ENCODE measurements at regions not wholly inside any gene's neighbourhood (a gene's known extent, or its start where the extent isn't known, plus 50 kb on each side); places are given as distances from the start of the nearest gene placed in this dataset.

DNA sequence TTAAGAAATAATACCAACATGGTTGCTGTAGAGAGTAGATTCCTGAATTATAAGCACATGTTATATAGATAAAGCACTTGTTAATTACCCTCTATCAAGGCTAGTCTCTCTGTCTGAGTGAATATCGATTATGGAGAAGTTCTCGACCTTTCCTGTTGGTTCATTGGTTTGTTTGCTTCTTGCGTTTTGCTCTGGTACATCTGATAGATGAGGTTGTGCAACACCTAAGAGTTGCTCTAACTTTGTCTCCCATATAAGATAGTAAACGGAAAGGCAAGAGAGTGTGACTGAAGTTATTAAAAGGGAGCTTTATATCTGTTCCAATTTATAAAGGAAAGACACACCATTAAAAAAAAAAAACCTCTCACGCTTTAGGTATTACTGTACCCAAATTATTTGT, 69.0 kb downstream of the PYDC2 start:
- Histone ChIP-seq H3K27ac (replicated peaks) (no peak overlapping the region), H3K27me3 (ENCODE audit: insufficient read depth, poor library complexity, severe bottlenecking) (no peaks in the 10 kb centered on the region), H3K4me3 (replicated peaks; ENCODE audit: insufficient read depth, low read length) (no peak overlapping the region)
- TF ChIP-seq, protein P1, sequence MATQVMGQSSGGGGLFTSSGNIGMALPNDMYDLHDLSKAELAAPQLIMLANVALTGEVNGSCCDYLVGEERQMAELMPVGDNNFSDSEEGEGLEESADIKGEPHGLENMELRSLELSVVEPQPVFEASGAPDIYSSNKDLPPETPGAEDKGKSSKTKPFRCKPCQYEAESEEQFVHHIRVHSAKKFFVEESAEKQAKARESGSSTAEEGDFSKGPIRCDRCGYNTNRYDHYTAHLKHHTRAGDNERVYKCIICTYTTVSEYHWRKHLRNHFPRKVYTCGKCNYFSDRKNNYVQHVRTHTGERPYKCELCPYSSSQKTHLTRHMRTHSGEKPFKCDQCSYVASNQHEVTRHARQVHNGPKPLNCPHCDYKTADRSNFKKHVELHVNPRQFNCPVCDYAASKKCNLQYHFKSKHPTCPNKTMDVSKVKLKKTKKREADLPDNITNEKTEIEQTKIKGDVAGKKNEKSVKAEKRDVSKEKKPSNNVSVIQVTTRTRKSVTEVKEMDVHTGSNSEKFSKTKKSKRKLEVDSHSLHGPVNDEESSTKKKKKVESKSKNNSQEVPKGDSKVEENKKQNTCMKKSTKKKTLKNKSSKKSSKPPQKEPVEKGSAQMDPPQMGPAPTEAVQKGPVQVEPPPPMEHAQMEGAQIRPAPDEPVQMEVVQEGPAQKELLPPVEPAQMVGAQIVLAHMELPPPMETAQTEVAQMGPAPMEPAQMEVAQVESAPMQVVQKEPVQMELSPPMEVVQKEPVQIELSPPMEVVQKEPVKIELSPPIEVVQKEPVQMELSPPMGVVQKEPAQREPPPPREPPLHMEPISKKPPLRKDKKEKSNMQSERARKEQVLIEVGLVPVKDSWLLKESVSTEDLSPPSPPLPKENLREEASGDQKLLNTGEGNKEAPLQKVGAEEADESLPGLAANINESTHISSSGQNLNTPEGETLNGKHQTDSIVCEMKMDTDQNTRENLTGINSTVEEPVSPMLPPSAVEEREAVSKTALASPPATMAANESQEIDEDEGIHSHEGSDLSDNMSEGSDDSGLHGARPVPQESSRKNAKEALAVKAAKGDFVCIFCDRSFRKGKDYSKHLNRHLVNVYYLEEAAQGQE (IDR thresholded peaks at IDR 0.05; ENCODE audit: insufficient replicate concordance, low read depth): no peak
- TF ChIP-seq GABPA (IDR thresholded peaks at IDR 0.05; ENCODE audit: low read depth): no peak
- no peak for TF ChIP-seq POLR2AphosphoS5 (IDR thresholded peaks at IDR 0.05; ENCODE audit: low read depth)
- TF ChIP-seq SPI1 (IDR thresholded peaks at IDR 0.05; ENCODE audit: borderline replicate concordance, low read depth): no peak
- TF ChIP-seq, protein P2, sequence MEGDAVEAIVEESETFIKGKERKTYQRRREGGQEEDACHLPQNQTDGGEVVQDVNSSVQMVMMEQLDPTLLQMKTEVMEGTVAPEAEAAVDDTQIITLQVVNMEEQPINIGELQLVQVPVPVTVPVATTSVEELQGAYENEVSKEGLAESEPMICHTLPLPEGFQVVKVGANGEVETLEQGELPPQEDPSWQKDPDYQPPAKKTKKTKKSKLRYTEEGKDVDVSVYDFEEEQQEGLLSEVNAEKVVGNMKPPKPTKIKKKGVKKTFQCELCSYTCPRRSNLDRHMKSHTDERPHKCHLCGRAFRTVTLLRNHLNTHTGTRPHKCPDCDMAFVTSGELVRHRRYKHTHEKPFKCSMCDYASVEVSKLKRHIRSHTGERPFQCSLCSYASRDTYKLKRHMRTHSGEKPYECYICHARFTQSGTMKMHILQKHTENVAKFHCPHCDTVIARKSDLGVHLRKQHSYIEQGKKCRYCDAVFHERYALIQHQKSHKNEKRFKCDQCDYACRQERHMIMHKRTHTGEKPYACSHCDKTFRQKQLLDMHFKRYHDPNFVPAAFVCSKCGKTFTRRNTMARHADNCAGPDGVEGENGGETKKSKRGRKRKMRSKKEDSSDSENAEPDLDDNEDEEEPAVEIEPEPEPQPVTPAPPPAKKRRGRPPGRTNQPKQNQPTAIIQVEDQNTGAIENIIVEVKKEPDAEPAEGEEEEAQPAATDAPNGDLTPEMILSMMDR (IDR thresholded peaks at IDR 0.05; ENCODE audit: insufficient read depth, low read length): no peak
- DNase-seq (ENCODE audit: low read depth in 1 of 2, low spot score in 1 of 2): no peak

DNA sequence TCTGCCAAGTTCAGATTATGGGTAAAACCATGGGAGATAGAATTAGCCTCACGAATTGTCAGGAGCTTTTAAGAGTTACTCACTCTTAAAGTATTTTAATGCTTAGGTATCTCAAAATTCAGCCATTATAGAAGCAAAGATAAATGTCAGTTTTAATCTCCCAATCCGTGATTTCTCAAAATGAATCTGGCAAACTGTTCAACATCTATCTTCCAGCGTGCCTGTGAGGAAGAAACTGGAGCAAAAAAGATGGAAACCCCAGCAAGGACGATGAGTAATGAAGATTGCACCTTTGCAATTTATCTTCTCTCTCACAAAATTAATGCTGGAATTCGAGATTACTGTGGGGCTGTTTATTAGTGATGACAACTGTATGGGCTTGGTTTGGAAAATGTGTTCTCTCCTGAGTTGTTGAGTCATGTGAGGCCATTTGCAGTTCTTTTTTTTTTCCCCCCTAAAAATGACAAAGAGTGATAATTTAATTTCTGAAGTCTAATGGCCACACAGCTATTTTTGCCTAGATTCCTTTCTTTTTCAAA, 70.5 kb downstream of the PYDC2 start:
- Histone ChIP-seq H3K27ac (replicated peaks) (no peak overlapping the region), H3K4me3 (replicated peaks; ENCODE audit: insufficient read depth, low read length) (no peak overlapping the region), H3K27me3 (ENCODE audit: insufficient read depth, poor library complexity, severe bottlenecking) (no peaks in the 10 kb centered on the region)
- TF ChIP-seq, protein P1 (IDR thresholded peaks at IDR 0.05; ENCODE audit: insufficient replicate concordance, low read depth): no peak
- TF ChIP-seq, protein P2 (IDR thresholded peaks at IDR 0.05; ENCODE audit: insufficient read depth, low read length): no peak
- TF ChIP-seq SPI1 (IDR thresholded peaks at IDR 0.05; ENCODE audit: borderline replicate concordance, low read depth) (no peak), POLR2AphosphoS5 (IDR thresholded peaks at IDR 0.05; ENCODE audit: low read depth) (no peak), GABPA (IDR thresholded peaks at IDR 0.05; ENCODE audit: low read depth) (no peak)
- no peak for DNase-seq (ENCODE audit: low read depth in 1 of 2, low spot score in 1 of 2)

DNA sequence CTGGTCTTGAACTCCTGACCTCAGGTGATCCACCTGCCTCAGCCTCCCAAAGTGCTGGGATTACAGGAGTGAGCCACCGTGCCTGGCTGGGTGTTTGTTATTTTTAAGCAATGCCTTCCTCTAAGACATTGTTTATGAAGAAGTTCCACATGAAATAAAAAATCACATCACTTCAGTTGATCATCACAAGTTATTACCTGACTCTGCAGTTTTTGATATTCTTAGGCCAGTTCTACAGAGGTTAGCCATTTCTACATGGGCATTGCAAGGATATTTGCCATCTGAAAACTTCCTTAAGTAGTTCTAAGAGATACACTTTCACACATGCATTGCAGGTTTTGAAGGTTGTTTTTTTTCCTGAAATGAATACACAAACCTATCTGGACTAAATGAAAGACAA, 82.1 kb downstream of the PYDC2 start:
- TF ChIP-seq, protein P2 (IDR thresholded peaks at IDR 0.05; ENCODE audit: insufficient read depth, low read length): no peak
- TF ChIP-seq SPI1 (IDR thresholded peaks at IDR 0.05; ENCODE audit: borderline replicate concordance, low read depth) (no peak), GABPA (IDR thresholded peaks at IDR 0.05; ENCODE audit: low read depth) (no peak), POLR2AphosphoS5 (IDR thresholded peaks at IDR 0.05; ENCODE audit: low read depth) (no peak)
- TF ChIP-seq, protein P1 (IDR thresholded peaks at IDR 0.05; ENCODE audit: insufficient replicate concordance, low read depth): no peak
- Histone ChIP-seq H3K27ac (replicated peaks) (no peak overlapping the region), H3K4me3 (replicated peaks; ENCODE audit: insufficient read depth, low read length) (no peak overlapping the region), H3K27me3 (ENCODE audit: insufficient read depth, poor library complexity, severe bottlenecking) (no peaks in the 10 kb centered on the region)
- no peak for DNase-seq (ENCODE audit: low read depth in 1 of 2, low spot score in 1 of 2)
